HG02610 (cell line): ENCODE measurements at regions not wholly inside any gene's neighbourhood (a gene's known extent, or its start where the extent isn't known, plus 50 kb on each side); places are given as distances from the start of the nearest gene placed in this dataset.

Experiments used
- ATAC-seq: cut with Tn5 transposase; IDR thresholded peaks from one replicate; pipeline ENCODE4 v1.9.1; 2021; ENCODE audit warnings: mild to moderate bottlenecking, moderate library complexity; ENCODE audit not compliant: unreplicated experiment

GRCh38 chr18:46373131-46373530, 268.9 kb downstream of the HAUS1 start:
- no peak for ATAC-seq

DNA sequence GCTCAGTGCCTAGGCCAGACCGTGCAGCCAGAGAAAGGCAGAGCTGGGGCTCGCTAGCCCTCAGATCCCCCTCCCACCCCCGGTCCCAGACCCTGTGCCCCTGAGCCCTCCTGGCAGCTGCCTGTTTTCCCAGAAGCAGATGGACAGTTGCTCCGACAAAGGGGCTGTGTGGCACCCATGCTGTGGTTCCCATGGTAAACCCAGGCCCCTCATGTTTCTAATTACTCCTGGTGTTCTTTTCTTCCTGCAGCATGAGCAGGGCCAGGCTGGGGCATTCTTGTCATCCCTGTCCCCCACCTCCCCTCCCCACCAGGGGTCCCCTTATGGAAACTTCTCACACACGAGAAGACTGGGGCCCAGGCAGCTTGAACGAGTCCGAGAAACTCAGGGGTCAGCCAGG, 269.6 kb downstream of the HAUS1 start:
- no peak for ATAC-seq

- ATAC-seq, result no peak
Measured at GRCh38 chr18:46374850-46375249, 270.7 kb downstream of the HAUS1 start.

- no peak for ATAC-seq
Measured at GRCh38 chr18:46377557-46377956, 273.4 kb downstream of the HAUS1 start.

GRCh38 chr18:46378126-46378863, 274.1 kb downstream of the HAUS1 start:
- no peak for ATAC-seq

- no peak for ATAC-seq
Measured at GRCh38 chr18:46378864-46379207, 274.7 kb downstream of the HAUS1 start.

GRCh38 chr18:46379323-46379950, 275.3 kb downstream of the HAUS1 start:
- no peak for ATAC-seq

GRCh38 chr18:46385124-46385523, 271.9 kb downstream of the LOXHD1 start:
- no peak for ATAC-seq

- no peak for ATAC-seq
Measured at GRCh38 chr18:46386788-46387187, 270.2 kb downstream of the LOXHD1 start.

DNA sequence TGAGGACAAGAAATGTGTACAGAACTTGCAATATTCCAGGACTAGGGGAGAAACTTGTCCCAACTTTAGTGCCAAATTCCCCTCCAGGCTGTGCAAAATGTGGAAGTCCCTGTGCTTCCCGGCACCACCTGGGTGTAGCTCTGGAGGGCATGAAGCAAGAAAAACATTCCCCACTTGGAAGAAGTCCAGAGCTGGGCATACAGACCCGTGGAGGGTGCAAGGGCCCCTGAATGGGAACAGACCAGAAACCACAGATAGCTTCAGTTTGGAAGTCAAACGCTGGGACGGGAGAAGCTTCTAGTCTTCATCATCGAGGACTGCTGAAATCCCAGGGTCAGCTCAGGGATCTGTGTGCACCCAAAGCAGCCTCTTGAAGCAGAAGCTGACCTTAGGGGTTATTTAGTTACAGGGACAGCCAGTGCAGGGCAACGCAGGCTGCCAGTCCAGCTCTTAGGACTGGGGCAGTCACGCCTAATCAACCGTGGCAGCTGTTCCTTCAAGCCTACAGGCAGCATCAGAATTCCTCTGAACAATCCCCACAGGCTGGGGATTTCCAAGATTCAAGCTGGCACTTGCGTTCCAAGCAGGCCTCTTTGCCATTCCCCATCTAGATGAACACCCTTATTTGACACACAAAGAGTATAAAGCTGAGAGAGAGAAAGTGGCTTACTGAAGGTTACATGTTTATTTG, 269.4 kb downstream of the LOXHD1 start:
- no peak for ATAC-seq

GRCh38 chr18:46388286-46388685, 268.7 kb downstream of the LOXHD1 start:
- ATAC-seq, result no peak

- ATAC-seq, result no peak
Measured at GRCh38 chr18:46392576-46392975, 264.4 kb downstream of the LOXHD1 start.

DNA sequence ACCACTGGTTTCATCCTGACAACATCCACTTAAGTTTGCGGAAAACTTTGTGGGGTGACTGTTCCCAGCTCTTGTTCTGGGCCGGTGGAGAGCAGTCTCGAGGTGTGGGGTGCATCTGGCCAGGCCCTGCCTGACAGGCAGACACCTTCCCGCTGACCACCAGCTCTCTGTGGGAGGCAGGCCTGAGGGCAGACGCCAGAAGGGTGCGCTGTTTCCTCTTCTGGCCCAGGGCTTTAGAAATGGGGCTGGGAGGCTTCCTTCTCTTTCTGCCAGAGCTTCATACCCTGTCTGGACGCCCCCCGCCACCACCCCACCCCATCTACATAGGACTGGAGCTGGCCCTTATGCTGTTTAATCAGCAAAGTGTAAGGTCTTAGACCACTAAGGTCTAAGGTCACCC, 263.8 kb downstream of the LOXHD1 start:
- ATAC-seq, result no peak

DNA sequence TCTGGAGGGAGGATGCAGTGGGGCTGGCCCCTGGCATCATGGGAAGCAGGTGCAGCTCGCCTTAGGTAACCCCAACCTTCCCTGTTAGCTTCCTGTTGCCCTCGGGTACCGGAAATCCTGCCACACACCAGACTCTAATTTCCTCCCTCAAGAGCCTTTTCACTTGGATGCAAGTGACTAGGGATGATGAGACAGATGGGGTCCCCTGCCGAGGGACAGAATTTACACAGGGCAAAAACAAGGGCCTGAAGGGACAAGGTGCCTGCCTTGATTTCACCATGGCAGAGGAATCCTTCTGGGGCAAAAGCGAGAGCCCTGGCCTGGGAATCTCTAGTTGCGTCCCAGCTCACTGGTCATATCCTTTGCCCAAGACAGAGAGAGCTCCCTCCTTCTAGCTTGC, 263.1 kb downstream of the LOXHD1 start:
- ATAC-seq, result no peak

- ATAC-seq, result no peak
Measured at GRCh38 chr18:46395795-46396194, 261.2 kb downstream of the LOXHD1 start.

GRCh38 chr18:46397174-46397573, 259.8 kb downstream of the LOXHD1 start:
- no peak for ATAC-seq

GRCh38 chr18:46398005-46398404, 259.0 kb downstream of the LOXHD1 start:
- ATAC-seq, result no peak

- ATAC-seq, result no peak
Measured at GRCh38 chr18:46398625-46399024, 258.4 kb downstream of the LOXHD1 start.

DNA sequence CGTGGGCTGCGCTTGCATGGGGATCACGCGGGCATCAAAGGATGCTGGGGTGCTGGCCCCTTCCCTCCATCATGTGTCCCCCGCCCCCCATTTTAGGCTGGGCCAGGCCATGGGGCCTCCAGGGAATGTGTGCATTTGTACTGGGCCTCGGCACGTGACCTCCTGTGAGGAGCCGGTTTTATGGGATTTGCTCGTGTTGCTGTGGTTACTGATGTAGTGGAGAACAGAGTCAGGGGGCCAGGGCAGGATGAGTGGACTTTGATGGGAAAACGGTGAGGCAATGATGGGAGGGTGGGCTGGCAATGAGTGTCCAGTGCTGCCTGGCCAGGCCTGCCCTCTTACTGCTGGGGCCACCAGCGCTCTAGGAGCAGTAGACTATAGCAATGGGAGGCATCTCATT, 257.7 kb downstream of the LOXHD1 start:
- no peak for ATAC-seq

DNA sequence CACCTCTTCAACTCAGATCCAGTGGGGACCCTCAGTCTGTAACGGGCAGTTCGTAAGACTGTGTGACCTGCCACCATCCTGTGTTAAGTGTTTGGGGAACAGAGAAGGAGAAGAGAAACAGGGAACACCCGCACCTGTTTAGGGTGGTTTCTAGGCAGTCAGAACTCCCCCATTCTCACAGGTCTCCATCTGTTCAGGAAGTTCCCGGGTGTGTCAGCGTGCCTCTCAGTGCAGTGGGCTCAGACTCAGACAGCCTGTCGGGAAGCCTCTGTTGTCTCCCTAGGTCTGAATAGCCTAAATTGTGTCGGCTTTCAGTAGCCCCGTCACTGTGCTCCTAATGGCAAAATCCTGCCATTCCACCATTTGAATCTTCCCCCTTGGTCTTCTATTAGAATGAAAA, 256.6 kb downstream of the LOXHD1 start:
- ATAC-seq, result no peak

- ATAC-seq, result no peak
Measured at GRCh38 chr18:46401486-46402070, 255.4 kb downstream of the LOXHD1 start.

GRCh38 chr18:46402396-46402795, 254.6 kb downstream of the LOXHD1 start:
- no peak for ATAC-seq
